RWPE2 (cell line): ENCODE measurements at regions not wholly inside any gene's neighbourhood (a gene's known extent, or its start where the extent isn't known, plus 50 kb on each side); places are given as distances from the start of the nearest gene placed in this dataset.

Experiments used
- ATAC-seq: fragments of 200-7000 bp; cut with Tn5 transposase; 3 replicates; pipeline ENCODE4 v1.9.1; 2021; ENCODE audit warnings: low read depth
- DNase-seq: peaks from one replicate; pipeline ENCODE4 v3.0.0-alpha.2; 2020; ENCODE audit warnings: low spot score
- H3K27ac ChIP-seq: fragments of 450-650 bp; 2 replicates; pipeline ENCODE4 v1.5.1; 2017; ENCODE audit warnings: mild to moderate bottlenecking; ENCODE audit not compliant: poor library complexity, severe bottlenecking
- H3K27me3 ChIP-seq: fragments of 250-450 bp; sonication (Bioruptor Pico); 2 replicates; pipeline ENCODE4 v1.5.1; 2021; ENCODE audit warnings: mild to moderate bottlenecking, moderate library complexity; ENCODE audit not compliant: insufficient read depth, poor library complexity, severe bottlenecking
- H3K36me3 ChIP-seq: fragments of 250-450 bp; sonication (Bioruptor Pico); 2 replicates; pipeline ENCODE4 v1.5.1; 2020; ENCODE audit warnings: low read depth, mild to moderate bottlenecking, moderate library complexity
- H3K4me1 ChIP-seq: fragments of 250-450 bp; sonication (Bioruptor Pico); 2 replicates; pipeline ENCODE4 v1.5.1; 2021; ENCODE audit warnings: mild to moderate bottlenecking, moderate library complexity; ENCODE audit not compliant: insufficient read depth, poor library complexity, severe bottlenecking
- H3K4me3 ChIP-seq: fragments of 250-450 bp; sonication (Bioruptor Pico); 2 replicates; pipeline ENCODE4 v1.5.1; 2021; ENCODE audit warnings: mild to moderate bottlenecking, moderate library complexity; ENCODE audit not compliant: severe bottlenecking
- H3K9me3 ChIP-seq: fragments of 250-450 bp; sonication (Bioruptor Pico); 2 replicates; pipeline ENCODE4 v1.5.1; 2021; ENCODE audit warnings: mild to moderate bottlenecking, moderate library complexity; ENCODE audit not compliant: severe bottlenecking
- TF ChIP-seq, protein P1 (sequence below): fragments of 450-650 bp; IDR thresholded peaks from one replicate; pipeline ENCODE4 v1.5.1; 2017; ENCODE audit warnings: mild to moderate bottlenecking, moderate library complexity; ENCODE audit not compliant: poor library complexity, severe bottlenecking

DNA sequence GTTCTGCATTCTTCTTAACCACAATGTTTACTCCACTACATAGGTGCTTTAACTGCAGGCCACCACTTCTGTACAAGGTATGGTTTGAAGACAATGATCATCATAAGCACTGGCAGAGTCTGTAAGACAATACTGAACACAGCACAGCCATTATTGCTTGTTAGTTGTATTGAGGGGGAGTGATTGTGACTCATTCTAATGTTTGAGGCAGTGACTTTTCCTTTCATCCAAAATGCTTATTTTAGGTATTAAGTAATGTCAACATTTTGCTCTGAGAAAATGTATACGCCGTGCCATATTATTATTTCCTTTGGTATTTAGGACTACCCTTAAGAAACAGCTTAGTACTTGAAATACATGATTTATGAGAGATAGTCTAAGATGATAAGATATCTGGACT, 618.2 kb upstream of the ZNF717 start:
- no peak overlapping the region for H3K27ac ChIP-seq
- TF ChIP-seq, protein P1, sequence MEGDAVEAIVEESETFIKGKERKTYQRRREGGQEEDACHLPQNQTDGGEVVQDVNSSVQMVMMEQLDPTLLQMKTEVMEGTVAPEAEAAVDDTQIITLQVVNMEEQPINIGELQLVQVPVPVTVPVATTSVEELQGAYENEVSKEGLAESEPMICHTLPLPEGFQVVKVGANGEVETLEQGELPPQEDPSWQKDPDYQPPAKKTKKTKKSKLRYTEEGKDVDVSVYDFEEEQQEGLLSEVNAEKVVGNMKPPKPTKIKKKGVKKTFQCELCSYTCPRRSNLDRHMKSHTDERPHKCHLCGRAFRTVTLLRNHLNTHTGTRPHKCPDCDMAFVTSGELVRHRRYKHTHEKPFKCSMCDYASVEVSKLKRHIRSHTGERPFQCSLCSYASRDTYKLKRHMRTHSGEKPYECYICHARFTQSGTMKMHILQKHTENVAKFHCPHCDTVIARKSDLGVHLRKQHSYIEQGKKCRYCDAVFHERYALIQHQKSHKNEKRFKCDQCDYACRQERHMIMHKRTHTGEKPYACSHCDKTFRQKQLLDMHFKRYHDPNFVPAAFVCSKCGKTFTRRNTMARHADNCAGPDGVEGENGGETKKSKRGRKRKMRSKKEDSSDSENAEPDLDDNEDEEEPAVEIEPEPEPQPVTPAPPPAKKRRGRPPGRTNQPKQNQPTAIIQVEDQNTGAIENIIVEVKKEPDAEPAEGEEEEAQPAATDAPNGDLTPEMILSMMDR: no peak
- H3K4me3 ChIP-seq: no peak overlapping the region
- H3K4me1 ChIP-seq: no peaks in the 10 kb centered on the region
- DNase-seq (no peak), ATAC-seq (no peak)
- no peaks in the 10 kb centered on the region for H3K27me3 ChIP-seq
- no peaks in the 10 kb centered on the region for H3K9me3 ChIP-seq
- H3K36me3 ChIP-seq: no peaks in the 10 kb centered on the region

DNA sequence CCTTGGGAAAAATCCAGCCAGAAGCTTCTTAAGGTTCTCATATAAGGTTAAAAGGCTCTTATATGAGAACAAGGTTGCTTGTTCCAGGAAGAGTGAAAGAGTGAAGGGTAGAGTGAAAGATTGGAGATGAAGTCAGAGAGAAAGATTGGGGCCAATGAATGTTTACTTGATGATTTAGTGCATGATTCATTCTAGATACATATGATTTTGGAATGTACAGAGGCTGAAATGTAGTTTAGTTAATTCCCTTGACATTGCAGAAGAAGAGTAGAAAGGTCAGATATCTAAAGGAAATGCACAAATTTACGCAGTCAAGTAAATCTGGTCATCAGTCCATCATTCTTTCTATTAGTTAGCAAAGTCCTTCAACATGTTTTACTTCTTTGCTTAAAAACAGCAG, 619.8 kb upstream of the ZNF717 start:
- no peaks in the 10 kb centered on the region for H3K36me3 ChIP-seq
- no peaks in the 10 kb centered on the region for H3K4me1 ChIP-seq
- no peak for ATAC-seq
- no peaks in the 10 kb centered on the region for H3K9me3 ChIP-seq
- H3K27ac ChIP-seq: no peak overlapping the region
- TF ChIP-seq, protein P1: no peak
- no peak overlapping the region for H3K4me3 ChIP-seq
- H3K27me3 ChIP-seq: no peaks in the 10 kb centered on the region
- no peak for DNase-seq

DNA sequence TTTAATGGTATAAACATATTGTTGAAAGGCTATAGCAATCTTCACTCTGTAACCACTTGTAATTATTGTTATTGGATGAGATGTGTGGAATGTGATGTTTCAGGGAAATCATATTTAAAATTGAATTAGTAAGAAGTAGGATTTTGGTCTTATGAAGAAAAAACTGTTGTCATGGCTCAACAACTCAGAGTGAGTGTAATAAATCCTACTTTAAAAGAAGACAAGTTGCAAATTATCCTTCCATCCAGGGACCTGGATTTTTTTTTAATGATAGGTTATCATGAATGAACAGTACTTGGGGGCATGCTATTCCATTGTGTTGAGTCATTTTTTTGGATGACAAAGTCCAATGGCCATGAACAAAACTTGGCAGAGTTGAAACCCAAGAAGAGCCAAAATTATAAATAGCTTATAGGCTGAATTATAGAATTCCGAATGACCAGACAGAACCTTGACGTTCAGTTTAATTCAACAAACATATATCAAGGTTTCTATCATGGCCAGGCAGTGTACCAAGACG, 625.5 kb upstream of the ZNF717 start:
- no peaks in the 10 kb centered on the region for H3K27me3 ChIP-seq
- no peaks in the 10 kb centered on the region for H3K4me1 ChIP-seq
- H3K36me3 ChIP-seq: no peaks in the 10 kb centered on the region
- no peak overlapping the region for H3K27ac ChIP-seq
- TF ChIP-seq, protein P1: no peak
- DNase-seq: no peak
- H3K4me3 ChIP-seq: no peak overlapping the region
- ATAC-seq: no peak
- H3K9me3 ChIP-seq: no peaks in the 10 kb centered on the region

DNA sequence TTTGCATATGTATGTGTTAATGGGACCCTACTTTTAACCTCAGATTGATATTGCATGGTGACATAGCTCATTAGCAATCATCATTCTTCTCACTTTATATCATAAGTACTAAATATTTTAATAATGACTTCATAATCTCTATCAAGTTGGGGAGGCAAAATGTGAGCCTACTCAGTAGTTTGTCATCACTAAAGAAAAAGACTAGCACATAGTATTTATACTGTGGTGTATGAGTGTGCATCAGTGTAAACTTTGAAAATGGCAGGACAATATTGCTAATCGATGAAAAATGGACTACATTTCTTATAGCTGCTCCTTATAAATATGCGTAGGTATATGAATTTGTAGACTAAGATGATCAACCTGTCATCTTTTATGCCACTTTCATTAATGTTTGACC, 624.5 kb upstream of the ROBO2 start:
- no peak overlapping the region for H3K27ac ChIP-seq
- DNase-seq (no peak), ATAC-seq (no peak)
- H3K4me3 ChIP-seq: no peak overlapping the region
- TF ChIP-seq, protein P1: no peak
- H3K36me3 ChIP-seq: no peaks in the 10 kb centered on the region
- H3K27me3 ChIP-seq: no peaks in the 10 kb centered on the region
- H3K9me3 ChIP-seq: no peaks in the 10 kb centered on the region
- H3K4me1 ChIP-seq: no peaks in the 10 kb centered on the region

DNA sequence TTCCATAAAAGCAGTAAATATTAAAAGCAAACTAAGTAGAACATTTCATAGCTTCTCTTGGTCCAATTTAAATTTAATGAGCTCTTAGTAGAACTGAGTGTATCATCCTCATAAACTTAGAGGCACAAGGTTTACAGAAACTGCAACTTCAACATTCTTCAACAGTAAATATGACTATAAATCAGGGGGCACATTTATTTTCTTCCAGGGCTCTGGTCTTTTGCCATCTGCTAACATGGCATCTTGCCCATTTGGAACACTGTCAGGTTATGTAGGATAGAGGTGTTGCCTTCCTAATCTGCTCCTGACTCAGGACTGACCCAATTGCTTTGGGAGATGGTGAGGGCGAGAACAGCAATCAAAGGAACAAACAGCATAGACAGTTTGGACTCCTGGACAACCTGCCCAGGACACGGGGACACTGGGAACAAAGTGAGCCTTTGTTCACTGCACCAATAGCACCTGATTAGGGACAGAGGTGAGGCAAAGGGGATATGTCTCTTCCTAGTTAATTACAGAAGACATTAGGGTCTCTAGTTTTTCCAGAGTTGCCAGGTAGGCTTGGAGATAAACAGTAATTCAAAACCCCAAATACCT, 610.2 kb upstream of the ROBO2 start:
- no peaks in the 10 kb centered on the region for H3K9me3 ChIP-seq
- no peaks in the 10 kb centered on the region for H3K36me3 ChIP-seq
- no peaks in the 10 kb centered on the region for H3K4me1 ChIP-seq
- H3K4me3 ChIP-seq: no peak overlapping the region
- TF ChIP-seq, protein P1: no peak
- no peak overlapping the region for H3K27ac ChIP-seq
- H3K27me3 ChIP-seq: peaks cover 16% of the 10 kb centered on the region
- no peak for DNase-seq
- no peak for ATAC-seq
